ENCODE measurements at regions not wholly inside any gene's neighbourhood (a gene's known extent, or its start where the extent isn't known, plus 50 kb on each side); places are given as distances from the start of the nearest gene placed in this dataset. TPM values are rescaled to one million over a fixed set of nuclear protein-coding genes. Genes with fewer than 3 reads are reported as not detected.
"Not testable (repeated sequence)": the region's sequence is repeated elsewhere in the genome, so short reads cannot be mapped to it uniquely, and the experiment has no call there.

GRCh38 chr16:32187918-32188669, 65.0 kb upstream of the TP53TG3D start:
- H3K27me3 ChIP-seq (ENCODE audit: control insufficient read depth in 2 of 2, insufficient read depth in 2 of 2, low read length in 2 of 2); H3K9me3 ChIP-seq (replicated peaks; ENCODE audit: control insufficient read depth, insufficient read depth, low read depth, low read length); BruUV-seq (replicated peaks); FAIRE-seq; POLR2A ChIA-PET; H3K9me1 ChIP-seq (ENCODE audit: control insufficient read depth, insufficient read depth, low read length); H3K4me2 ChIP-seq (ENCODE audit: insufficient read depth, low read length); H3K9ac ChIP-seq (ENCODE audit: insufficient read depth in 1 of 2, low read depth in 2 of 2, low read length in 2 of 2); intact Hi-C loops (cut with micrococcal nuclease); H3K4me3 ChIP-seq; H3K27ac ChIP-seq (ENCODE audit: extremely low read depth, low read depth, low read length); H4K20me1 ChIP-seq (replicated peaks; ENCODE audit: control insufficient read depth, insufficient read depth, low read length); H2AFZ ChIP-seq (ENCODE audit: low read depth, low read length); in situ Hi-C loops (cut with MboI); H3K79me2 ChIP-seq (ENCODE audit: control insufficient read depth, insufficient read depth, low read length); H3K4me1 ChIP-seq (replicated peaks in 1 of 2; ENCODE audit: control insufficient read depth in 2 of 2, insufficient read depth in 2 of 2, low read length in 2 of 2); CTCF ChIA-PET (ENCODE audit: low intra/inter-chr PET ratio); DNase-seq (ENCODE audit: extremely low read depth in 1 of 4, low spot score in 3 of 4); H3K36me3 ChIP-seq (ENCODE audit: control insufficient read depth, insufficient read depth, low read length): not testable (repeated sequence)
- peak; percentile 99 for ATAC-seq
- WGBS (ENCODE audit: insufficient coverage, low coverage, missing lambda C conversion rate): no CpG with 5 or more reads among the region's 61 CpGs

- H3K79me2 ChIP-seq (ENCODE audit: control insufficient read depth, insufficient read depth, low read length); H2AFZ ChIP-seq (ENCODE audit: low read depth, low read length); H3K9me3 ChIP-seq (replicated peaks; ENCODE audit: control insufficient read depth, insufficient read depth, low read depth, low read length); H3K9me1 ChIP-seq (ENCODE audit: control insufficient read depth, insufficient read depth, low read length); CTCF ChIA-PET (ENCODE audit: low intra/inter-chr PET ratio); POLR2A ChIA-PET; H3K4me3 ChIP-seq; ATAC-seq; DNase-seq (ENCODE audit: extremely low read depth in 1 of 4, low spot score in 3 of 4); H3K9ac ChIP-seq (ENCODE audit: insufficient read depth in 1 of 2, low read depth in 2 of 2, low read length in 2 of 2); H3K36me3 ChIP-seq (ENCODE audit: control insufficient read depth, insufficient read depth, low read length); H3K27me3 ChIP-seq (ENCODE audit: control insufficient read depth in 2 of 2, insufficient read depth in 2 of 2, low read length in 2 of 2); intact Hi-C loops (cut with micrococcal nuclease); BruUV-seq (replicated peaks); H3K4me2 ChIP-seq (ENCODE audit: insufficient read depth, low read length); FAIRE-seq; H3K27ac ChIP-seq (ENCODE audit: extremely low read depth, low read depth, low read length); H3K4me1 ChIP-seq (replicated peaks in 1 of 2; ENCODE audit: control insufficient read depth in 2 of 2, insufficient read depth in 2 of 2, low read length in 2 of 2); in situ Hi-C loops (cut with MboI); H4K20me1 ChIP-seq (replicated peaks; ENCODE audit: control insufficient read depth, insufficient read depth, low read length): not testable (repeated sequence)
- WGBS (ENCODE audit: insufficient coverage, low coverage, missing lambda C conversion rate): no CpG with 5 or more reads among the region's 36 CpGs
- TF ChIP-seq NRF1 (conservative IDR thresholded peaks at IDR 0.05 in 1 of 2, IDR thresholded peaks at IDR 0.05 in 1 of 2): peak; percentile 83 to 86
Observed at GRCh38 chr16:32202585-32202984, 50.5 kb upstream of the TP53TG3D start.

Small RNA genes in the stretch of these regions (small RNA-seq; reads per million reads assigned to genes)
- gene AC133485.4 (not detected), gene AC142381.2 (not detected), gene IGHV1OR16-3 (not detected), gene IGHV3OR16-9 (not detected)

All from K562 (cell line).